ENCODE measurements at regions not wholly inside any gene's neighbourhood (a gene's known extent, or its start where the extent isn't known, plus 50 kb on each side); places are given as distances from the start of the nearest gene placed in this dataset.

GRCh38 chr11:26096451-26096850 lies 235.5 kb upstream of the ANO3 start:
- DNase-seq (ENCODE audit: low read depth) = no peak

GRCh38 chr11:26102325-26102724 lies 229.6 kb upstream of the ANO3 start:
- no peak for DNase-seq (ENCODE audit: low read depth)

GRCh38 chr11:26105762-26106423 lies 226.0 kb upstream of the ANO3 start:
- DNase-seq (ENCODE audit: low read depth) = no peak

GRCh38 chr11:26106726-26107125 lies 225.2 kb upstream of the ANO3 start:
- no peak for DNase-seq (ENCODE audit: low read depth)

GRCh38 chr11:26109658-26110368 lies 222.1 kb upstream of the ANO3 start:
- DNase-seq (ENCODE audit: low read depth) = no peak

GRCh38 chr11:26112264-26112663 lies 219.7 kb upstream of the ANO3 start:
- no peak for DNase-seq (ENCODE audit: low read depth)

- no peak for DNase-seq (ENCODE audit: low read depth)
These were observed 210.5 kb upstream of the ANO3 start for GRCh38 chr11:26121466-26121865.

- no peak for DNase-seq (ENCODE audit: low read depth)
These were observed 205.2 kb upstream of the ANO3 start for GRCh38 chr11:26126741-26127140.

GRCh38 chr11:26127336-26127735 lies 204.6 kb upstream of the ANO3 start:
- DNase-seq (ENCODE audit: low read depth) = no peak

GRCh38 chr11:26131406-26131805 lies 200.5 kb upstream of the ANO3 start:
- no peak for DNase-seq (ENCODE audit: low read depth)

- DNase-seq (ENCODE audit: low read depth) = no peak
These were observed 197.9 kb upstream of the ANO3 start for GRCh38 chr11:26134053-26134452.

- DNase-seq (ENCODE audit: low read depth) = peak; percentile 3
These were observed 197.2 kb upstream of the ANO3 start for GRCh38 chr11:26134481-26135355.

GRCh38 chr11:26137651-26138050 lies 194.3 kb upstream of the ANO3 start:
- no peak for DNase-seq (ENCODE audit: low read depth)

GRCh38 chr11:26142891-26143290 lies 189.0 kb upstream of the ANO3 start:
- no peak for DNase-seq (ENCODE audit: low read depth)

GRCh38 chr11:26143566-26144290 lies 188.2 kb upstream of the ANO3 start:
- DNase-seq (ENCODE audit: low read depth) = no peak

GRCh38 chr11:26144291-26144690 lies 187.6 kb upstream of the ANO3 start:
- DNase-seq (ENCODE audit: low read depth) = no peak

- no peak for DNase-seq (ENCODE audit: low read depth)
These were observed 187.0 kb upstream of the ANO3 start for GRCh38 chr11:26144911-26145310.

- DNase-seq (ENCODE audit: low read depth) = no peak
These were observed 182.3 kb upstream of the ANO3 start for GRCh38 chr11:26149585-26149984.

- no peak for DNase-seq (ENCODE audit: low read depth)
These were observed 181.9 kb upstream of the ANO3 start for GRCh38 chr11:26150031-26150430.

GRCh38 chr11:26158251-26158650 lies 173.7 kb upstream of the ANO3 start:
- no peak for DNase-seq (ENCODE audit: low read depth)

- DNase-seq (ENCODE audit: low read depth) = no peak
These were observed 169.6 kb upstream of the ANO3 start for GRCh38 chr11:26162291-26162690.

GRCh38 chr11:26186389-26186788 lies 145.5 kb upstream of the ANO3 start:
- DNase-seq (ENCODE audit: low read depth) = no peak

Data from fibroblast of the conjunctiva (primary cell).